ENCODE measurements at regions not wholly inside any gene's neighbourhood (a gene's known extent, or its start where the extent isn't known, plus 50 kb on each side); places are given as distances from the start of the nearest gene placed in this dataset.

DNA sequence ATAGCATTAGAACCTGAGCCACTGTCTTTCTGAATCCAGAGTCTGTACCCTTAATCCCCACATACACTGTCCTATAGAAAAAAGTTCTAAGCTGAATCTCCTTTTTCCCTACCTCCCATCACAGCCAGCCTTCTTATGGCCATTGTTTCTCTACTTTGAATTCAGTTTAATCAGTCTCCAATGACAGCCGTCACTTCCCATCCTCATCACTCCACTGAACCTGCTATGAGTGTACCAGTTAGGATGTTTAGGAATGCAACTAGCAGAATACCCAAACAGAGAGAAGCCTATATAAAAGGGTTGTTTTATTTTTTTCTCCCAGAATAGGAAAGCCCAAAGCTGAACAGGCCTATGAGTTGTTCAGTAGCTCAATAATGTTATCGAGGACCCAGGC, 220.4 kb upstream of the NREP start:
- no peak for DNase-seq (ENCODE audit: extremely low spot score in 2 of 2)
- no peak overlapping the region for H3K27ac ChIP-seq
- no peaks in the 10 kb centered on the region for H3K9me3 ChIP-seq
- peaks cover 7% of the 10 kb centered on the region for H3K4me1 ChIP-seq
- H3K27me3 ChIP-seq: no peaks in the 10 kb centered on the region
- TF ChIP-seq POLR2A (IDR thresholded peaks at IDR 0.05) (no peak), POLR2AphosphoS5 (IDR thresholded peaks at IDR 0.05; ENCODE audit: insufficient read depth in 1 of 2, low read depth in 1 of 2) (no peak)
- TF ChIP-seq, protein P1, sequence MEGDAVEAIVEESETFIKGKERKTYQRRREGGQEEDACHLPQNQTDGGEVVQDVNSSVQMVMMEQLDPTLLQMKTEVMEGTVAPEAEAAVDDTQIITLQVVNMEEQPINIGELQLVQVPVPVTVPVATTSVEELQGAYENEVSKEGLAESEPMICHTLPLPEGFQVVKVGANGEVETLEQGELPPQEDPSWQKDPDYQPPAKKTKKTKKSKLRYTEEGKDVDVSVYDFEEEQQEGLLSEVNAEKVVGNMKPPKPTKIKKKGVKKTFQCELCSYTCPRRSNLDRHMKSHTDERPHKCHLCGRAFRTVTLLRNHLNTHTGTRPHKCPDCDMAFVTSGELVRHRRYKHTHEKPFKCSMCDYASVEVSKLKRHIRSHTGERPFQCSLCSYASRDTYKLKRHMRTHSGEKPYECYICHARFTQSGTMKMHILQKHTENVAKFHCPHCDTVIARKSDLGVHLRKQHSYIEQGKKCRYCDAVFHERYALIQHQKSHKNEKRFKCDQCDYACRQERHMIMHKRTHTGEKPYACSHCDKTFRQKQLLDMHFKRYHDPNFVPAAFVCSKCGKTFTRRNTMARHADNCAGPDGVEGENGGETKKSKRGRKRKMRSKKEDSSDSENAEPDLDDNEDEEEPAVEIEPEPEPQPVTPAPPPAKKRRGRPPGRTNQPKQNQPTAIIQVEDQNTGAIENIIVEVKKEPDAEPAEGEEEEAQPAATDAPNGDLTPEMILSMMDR (IDR thresholded peaks at IDR 0.05): no peak
- no peaks in the 10 kb centered on the region for H3K36me3 ChIP-seq
- intact Hi-C loops (cut with DNase I): no loop called here
- H3K4me3 ChIP-seq: no peak overlapping the region

GRCh38 chr5:111976705-111977435, 219.9 kb upstream of the NREP start:
- no peak for DNase-seq (ENCODE audit: extremely low spot score in 2 of 2)
- H3K36me3 ChIP-seq: no peaks in the 10 kb centered on the region
- no peak overlapping the region for H3K4me3 ChIP-seq
- TF ChIP-seq, protein P1 (IDR thresholded peaks at IDR 0.05): no peak
- TF ChIP-seq POLR2A (IDR thresholded peaks at IDR 0.05) (no peak), POLR2AphosphoS5 (IDR thresholded peaks at IDR 0.05; ENCODE audit: insufficient read depth in 1 of 2, low read depth in 1 of 2) (no peak)
- H3K27ac ChIP-seq: no peak overlapping the region
- intact Hi-C loops (cut with DNase I): no loop called here
- H3K4me1 ChIP-seq: peaks cover 7% of the 10 kb centered on the region
- no peaks in the 10 kb centered on the region for H3K9me3 ChIP-seq
- H3K27me3 ChIP-seq: no peaks in the 10 kb centered on the region

- intact Hi-C loops (cut with DNase I): no loop called here
- TF ChIP-seq, protein P1 (IDR thresholded peaks at IDR 0.05): no peak
- TF ChIP-seq POLR2A (IDR thresholded peaks at IDR 0.05): no peak
- TF ChIP-seq POLR2AphosphoS5 (IDR thresholded peaks at IDR 0.05; ENCODE audit: insufficient read depth in 1 of 2, low read depth in 1 of 2): no peak
- H3K36me3 ChIP-seq: no peaks in the 10 kb centered on the region
- no peaks in the 10 kb centered on the region for H3K9me3 ChIP-seq
- no peak for DNase-seq (ENCODE audit: extremely low spot score in 2 of 2)
- H3K27ac ChIP-seq: no peak overlapping the region
- H3K4me3 ChIP-seq: no peak overlapping the region
- H3K27me3 ChIP-seq: no peaks in the 10 kb centered on the region
- H3K4me1 ChIP-seq: peaks cover 7% of the 10 kb centered on the region
Measured at GRCh38 chr5:111975133-111975532, 218.1 kb upstream of the NREP start.

GRCh38 chr5:111973961-111974360, 217.0 kb upstream of the NREP start:
- Histone ChIP-seq H3K9me3 (no peaks in the 10 kb centered on the region), H3K36me3 (no peaks in the 10 kb centered on the region), H3K4me3 (no peak overlapping the region), H3K27me3 (no peaks in the 10 kb centered on the region), H3K4me1 (peaks cover 7% of the 10 kb centered on the region), H3K27ac (no peak overlapping the region)
- no peak for DNase-seq (ENCODE audit: extremely low spot score in 2 of 2)
- TF ChIP-seq, protein P1 (IDR thresholded peaks at IDR 0.05): no peak
- TF ChIP-seq POLR2A (IDR thresholded peaks at IDR 0.05) (no peak), POLR2AphosphoS5 (IDR thresholded peaks at IDR 0.05; ENCODE audit: insufficient read depth in 1 of 2, low read depth in 1 of 2) (no peak)
- intact Hi-C loops (cut with DNase I): no loop called here

GRCh38 chr5:111972548-111972947, 215.6 kb upstream of the NREP start:
- Histone ChIP-seq H3K9me3 (no peaks in the 10 kb centered on the region), H3K27me3 (no peaks in the 10 kb centered on the region), H3K4me1 (peaks cover 7% of the 10 kb centered on the region), H3K4me3 (no peak overlapping the region), H3K36me3 (no peaks in the 10 kb centered on the region), H3K27ac (no peak overlapping the region)
- no peak for TF ChIP-seq POLR2AphosphoS5 (IDR thresholded peaks at IDR 0.05; ENCODE audit: insufficient read depth in 1 of 2, low read depth in 1 of 2)
- no peak for DNase-seq (ENCODE audit: extremely low spot score in 2 of 2)
- intact Hi-C loops (cut with DNase I): no loop called here

Measured in vagina (tissue), 2 donors.